Lower leg skin (tissue), 3 donors: ENCODE measurements at regions not wholly inside any gene's neighbourhood (a gene's known extent, or its start where the extent isn't known, plus 50 kb on each side); places are given as distances from the start of the nearest gene placed in this dataset.

Source experiments
- POLR2A ChIP-seq, 2 donors: fragments of 450-650 bp; IDR thresholded peaks; one replicate each; pipeline ENCODE4 v1.6.1; 2016 to 2017; ENCODE audit warnings: antibody characterized with exemption in 2 of 2, mild to moderate bottlenecking in 1 of 2, moderate library complexity in 1 of 2
- TF ChIP-seq, protein P1 (sequence below), 3 donors: fragments of 450-650 bp; IDR thresholded peaks; one replicate each; pipeline ENCODE4 v1.5.1; 2016; ENCODE audit warnings: antibody characterized with exemption in 3 of 3, mild to moderate bottlenecking in 3 of 3, moderate library complexity in 2 of 3

DNA sequence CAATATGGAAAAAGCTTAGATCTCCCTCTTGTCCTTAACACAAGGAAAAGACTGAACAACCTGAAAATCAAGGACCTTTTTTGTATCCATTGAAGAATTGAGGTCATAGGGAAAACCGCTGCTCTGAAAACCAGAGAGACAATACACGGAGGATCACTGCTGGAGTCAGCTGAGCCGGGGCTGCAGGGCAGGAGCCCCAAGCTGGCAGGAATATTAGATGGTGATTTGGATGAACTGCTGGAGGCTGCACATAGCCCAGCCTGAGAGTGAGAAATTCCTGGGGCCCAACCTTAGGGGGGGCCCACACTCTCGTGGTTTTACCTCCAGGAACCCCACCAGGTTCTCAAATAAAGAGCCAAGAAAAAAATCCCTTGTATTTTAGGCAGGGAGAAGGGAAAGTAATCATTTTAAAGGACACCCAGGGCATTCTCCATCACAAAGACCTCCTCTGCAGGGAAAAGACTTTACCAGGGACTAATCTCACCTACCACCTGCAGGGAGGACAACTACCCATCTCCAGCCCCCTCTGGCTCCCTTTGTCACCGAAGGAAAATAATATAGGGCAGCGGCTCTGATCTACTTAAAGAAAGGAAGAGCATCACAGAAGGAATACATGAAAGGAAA lies 55.4 kb upstream of the RNF32 start:
- TF ChIP-seq, protein P1, sequence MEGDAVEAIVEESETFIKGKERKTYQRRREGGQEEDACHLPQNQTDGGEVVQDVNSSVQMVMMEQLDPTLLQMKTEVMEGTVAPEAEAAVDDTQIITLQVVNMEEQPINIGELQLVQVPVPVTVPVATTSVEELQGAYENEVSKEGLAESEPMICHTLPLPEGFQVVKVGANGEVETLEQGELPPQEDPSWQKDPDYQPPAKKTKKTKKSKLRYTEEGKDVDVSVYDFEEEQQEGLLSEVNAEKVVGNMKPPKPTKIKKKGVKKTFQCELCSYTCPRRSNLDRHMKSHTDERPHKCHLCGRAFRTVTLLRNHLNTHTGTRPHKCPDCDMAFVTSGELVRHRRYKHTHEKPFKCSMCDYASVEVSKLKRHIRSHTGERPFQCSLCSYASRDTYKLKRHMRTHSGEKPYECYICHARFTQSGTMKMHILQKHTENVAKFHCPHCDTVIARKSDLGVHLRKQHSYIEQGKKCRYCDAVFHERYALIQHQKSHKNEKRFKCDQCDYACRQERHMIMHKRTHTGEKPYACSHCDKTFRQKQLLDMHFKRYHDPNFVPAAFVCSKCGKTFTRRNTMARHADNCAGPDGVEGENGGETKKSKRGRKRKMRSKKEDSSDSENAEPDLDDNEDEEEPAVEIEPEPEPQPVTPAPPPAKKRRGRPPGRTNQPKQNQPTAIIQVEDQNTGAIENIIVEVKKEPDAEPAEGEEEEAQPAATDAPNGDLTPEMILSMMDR (IDR thresholded peaks at IDR 0.05) = no peak
- no peak for TF ChIP-seq POLR2A (IDR thresholded peaks at IDR 0.05)
